Sciatic nerve (tissue), 2 donors: ENCODE measurements at regions not wholly inside any gene's neighbourhood (a gene's known extent, or its start where the extent isn't known, plus 50 kb on each side); places are given as distances from the start of the nearest gene placed in this dataset.

Experiments
- ATAC-seq: fragments of 200-7000 bp; cut with Tn5 transposase; one replicate; pipeline ENCODE4 v1.9.1; 2020; ENCODE audit warnings: mild to moderate bottlenecking, moderate library complexity
- DNase-seq: peaks from one replicate; pipeline ENCODE4 v3.0.0-alpha.2; 2020; ENCODE audit warnings: low spot score
- intact Hi-C: fragments of 100-400 bp; cut with DNase I; formaldehyde crosslinking; loops from one replicate; pipeline ENCODE4 v1.14.2; 2022
- donor health status: DM: no; HTN: no; CAD: no.
- donor health status: DM: no; HTN: no; CAD: no.

DNA sequence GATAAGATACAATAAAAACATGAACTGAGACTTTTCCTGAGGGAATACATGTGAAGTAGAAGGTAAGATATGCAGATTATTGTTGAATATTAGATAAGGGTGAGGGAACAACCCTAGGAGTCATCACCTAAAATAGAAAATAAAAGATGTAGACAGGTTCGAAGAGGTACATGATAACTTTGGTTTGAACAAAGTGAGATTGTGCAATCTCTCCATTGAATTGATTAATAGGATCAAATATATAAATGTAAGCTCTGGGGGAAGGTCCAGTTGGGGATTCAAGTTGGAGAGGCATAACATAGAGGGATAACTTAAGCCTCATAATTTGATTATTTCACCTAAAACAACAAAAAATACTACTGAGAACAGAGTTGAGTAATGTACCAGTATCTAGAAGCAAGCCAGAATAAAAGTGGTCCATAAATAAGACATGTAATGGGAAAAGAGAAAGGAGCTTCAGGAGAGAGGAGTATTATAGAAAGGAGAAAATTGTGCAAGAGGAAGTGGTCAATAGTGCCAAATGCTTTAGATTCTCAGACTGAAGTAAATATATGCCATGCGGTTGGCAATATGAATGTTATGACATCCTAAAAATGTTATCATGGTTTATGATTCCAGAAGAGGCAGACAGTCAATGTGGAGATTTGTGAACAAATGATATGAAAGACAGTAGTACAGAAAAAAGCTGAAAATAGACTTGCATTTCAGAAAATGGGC is 282.3 kb upstream of the CHRM2 start:
- intact Hi-C loops, result no loop called here
- DNase-seq (no peak), ATAC-seq (no peak)

GRCh38 chr7:136566491-136566890 is 302.0 kb upstream of the CHRM2 start:
- intact Hi-C loops, result no loop called here
- no peak for DNase-seq
- ATAC-seq, result no peak

DNA sequence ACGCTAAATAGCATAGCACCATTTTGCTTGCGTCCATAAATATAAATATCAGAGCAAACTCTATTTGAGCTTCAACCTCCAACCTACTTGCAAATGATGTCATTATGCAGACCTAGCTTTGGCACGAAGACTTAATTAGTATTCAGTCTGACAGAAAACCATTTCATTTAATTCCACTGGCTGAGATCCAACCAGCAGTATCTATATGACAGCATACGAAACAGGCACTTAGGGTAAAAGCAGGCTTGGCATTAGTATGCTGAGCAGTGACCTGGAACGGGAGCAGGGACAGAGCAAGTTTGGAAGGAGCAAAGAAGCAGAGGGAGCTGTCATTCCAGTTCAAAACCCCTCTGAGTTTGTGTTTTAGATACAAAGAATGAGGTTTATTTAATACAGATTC is 312.5 kb upstream of the CHRM2 start:
- no peak for DNase-seq
- ATAC-seq, result no peak
- intact Hi-C loops, result no loop called here

- DNase-seq (no peak), ATAC-seq (no peak)
- intact Hi-C loops, result no loop called here
These were observed 316.8 kb upstream of the CHRM2 start for GRCh38 chr7:136551618-136552017.

DNA sequence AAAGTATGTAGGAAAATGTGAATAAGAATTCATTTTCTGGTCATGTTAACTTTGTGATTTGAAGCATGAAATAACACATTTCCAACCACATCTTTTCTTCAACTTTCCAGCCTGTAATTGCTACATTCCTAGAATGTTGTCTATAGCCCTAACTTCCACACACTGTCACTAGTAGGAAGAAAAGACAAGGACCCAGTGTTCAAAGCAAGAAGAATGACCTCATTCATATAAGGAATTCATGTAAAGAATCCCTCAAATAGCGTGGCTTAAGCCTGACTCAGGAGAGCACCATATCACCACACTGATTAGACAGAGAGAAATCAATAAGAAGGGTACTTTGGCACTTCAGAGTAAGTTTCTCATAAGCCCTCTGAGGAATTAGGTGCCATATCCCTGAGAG is 318.7 kb upstream of the CHRM2 start:
- intact Hi-C loops, result no loop called here
- ATAC-seq (no peak), DNase-seq (no peak)

DNA sequence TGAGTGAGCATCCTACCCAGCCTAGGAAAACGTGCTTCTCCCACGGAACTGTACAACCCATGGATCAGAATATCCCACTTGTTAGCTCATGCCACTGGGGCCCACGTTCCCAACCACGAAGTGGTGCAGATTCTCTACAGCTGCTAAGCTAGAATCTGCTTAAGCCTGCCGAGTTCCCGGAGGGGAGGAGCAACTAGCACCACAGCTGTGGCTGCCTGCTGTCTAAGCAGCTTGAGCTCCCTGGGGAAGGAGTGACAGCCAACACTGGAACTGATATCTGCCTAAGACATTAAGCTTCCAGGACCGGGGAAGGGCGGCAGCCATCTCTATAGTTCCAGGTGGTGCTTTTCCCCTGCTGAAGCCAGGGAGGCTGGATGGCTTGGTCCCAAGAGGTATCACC is 334.7 kb upstream of the CHRM2 start:
- ATAC-seq (no peak), DNase-seq (no peak)

GRCh38 chr7:136530831-136531230 is 337.6 kb upstream of the CHRM2 start:
- DNase-seq (no peak), ATAC-seq (no peak)
- intact Hi-C loops, result no loop called here

More for the DNA sequence above, 334.7 kb upstream of the CHRM2 start:
- intact Hi-C loops, result no loop called here

- DNase-seq (no peak), ATAC-seq (no peak)
- intact Hi-C loops, result no loop called here
These were observed 340.1 kb upstream of the CHRM2 start for GRCh38 chr7:136528329-136528728.

DNA sequence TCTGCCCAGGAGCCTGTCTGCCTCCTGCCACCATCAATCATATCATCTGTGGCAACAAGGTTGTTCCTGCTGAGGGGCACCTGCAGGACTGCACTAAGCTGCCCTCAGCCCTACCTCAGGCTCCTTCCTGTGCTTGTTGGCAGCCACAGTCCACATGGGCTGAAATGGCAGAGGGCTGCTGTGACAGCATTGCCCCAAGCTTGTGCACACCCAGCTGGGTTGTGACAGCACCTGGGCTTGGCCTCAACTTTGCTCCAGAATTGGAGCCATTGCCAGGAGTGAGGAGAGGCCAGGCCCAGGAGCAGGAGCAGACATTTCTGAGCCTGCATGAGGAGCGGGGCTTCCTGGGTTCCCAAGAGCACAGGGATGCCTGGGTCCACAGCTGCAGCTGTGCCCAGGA is 340.9 kb upstream of the CHRM2 start:
- DNase-seq (no peak), ATAC-seq (no peak)

DNA sequence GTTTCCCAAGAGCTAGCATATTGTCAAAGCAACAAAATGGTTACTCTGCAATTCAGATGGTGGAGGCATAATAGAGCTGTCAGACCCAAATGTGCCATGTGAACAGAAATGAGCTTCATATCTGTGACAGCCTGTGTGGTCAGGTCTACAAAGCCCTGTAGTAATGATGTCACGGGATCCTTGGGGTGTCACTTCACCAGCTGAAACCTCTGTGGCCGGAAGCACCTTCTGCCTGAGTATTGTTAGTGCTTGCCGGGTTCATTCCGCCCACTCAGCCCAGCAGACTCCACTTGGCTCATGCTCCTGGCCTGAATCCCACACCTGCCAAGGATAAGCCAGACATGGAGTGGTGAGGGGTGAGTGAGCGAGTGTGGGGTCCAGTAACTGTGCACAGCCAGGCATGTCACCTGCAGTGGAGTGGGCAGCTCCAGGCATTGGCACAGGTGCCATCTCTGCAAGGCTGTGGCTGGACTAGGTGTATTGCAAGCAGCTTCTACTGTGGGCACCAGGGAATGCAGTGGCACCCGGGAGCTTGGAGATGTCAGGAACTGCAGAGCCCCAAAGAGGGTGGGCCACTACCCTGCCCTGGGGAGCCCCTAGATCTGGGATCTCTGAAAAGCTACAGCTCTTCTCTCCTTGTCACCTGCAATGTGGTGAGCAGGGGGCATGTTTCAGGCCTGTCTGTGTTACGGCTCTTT is 341.9 kb upstream of the CHRM2 start:
- no peak for ATAC-seq
- no peak for DNase-seq
- intact Hi-C loops, result no loop called here

More for the DNA sequence above, 340.9 kb upstream of the CHRM2 start:
- intact Hi-C loops, result no loop called here

- DNase-seq, result no peak
- no peak for ATAC-seq
- intact Hi-C loops, result no loop called here
These were observed 344.9 kb upstream of the CHRM2 start for GRCh38 chr7:136523571-136523970.

DNA sequence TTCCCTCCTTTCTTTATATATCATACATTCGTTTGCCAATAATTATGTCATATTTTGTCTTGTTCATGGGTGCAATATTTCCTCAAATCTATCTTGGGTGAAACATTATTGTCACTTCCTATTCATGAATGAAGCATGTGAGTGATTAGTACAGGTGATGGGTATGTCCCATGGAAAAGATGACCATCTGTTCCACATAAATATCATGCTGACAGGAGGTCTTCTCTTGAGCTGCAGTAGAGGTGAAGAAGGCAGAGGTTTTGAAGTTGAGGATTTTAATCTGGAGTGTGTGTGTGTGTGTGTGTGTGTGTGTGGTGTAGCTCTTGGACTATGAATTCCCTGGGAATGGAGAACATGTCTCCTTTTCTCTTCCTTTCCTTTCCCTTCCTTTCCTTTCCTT is 350.5 kb upstream of the CHRM2 start:
- ATAC-seq, result no peak
- no peak for DNase-seq
- intact Hi-C loops, result no loop called here

DNA sequence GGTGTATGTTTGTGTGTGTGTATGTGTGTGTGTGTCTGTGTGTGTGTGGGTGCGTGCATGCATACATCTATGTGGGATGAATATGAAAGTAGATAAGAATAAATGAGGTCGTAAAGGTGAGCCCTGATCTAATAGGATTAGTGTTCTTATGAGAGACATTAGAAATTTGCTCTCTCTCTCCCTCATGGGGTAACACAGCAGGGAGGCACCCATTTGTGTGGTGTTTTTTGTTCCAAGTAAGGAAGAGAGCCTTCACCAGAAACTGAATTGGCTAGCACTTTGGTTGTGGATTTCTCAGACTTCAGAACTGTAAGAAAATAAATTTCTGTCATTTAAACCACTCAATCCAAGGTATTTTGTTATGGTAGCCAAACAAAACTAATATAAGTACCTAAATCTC is 353.7 kb upstream of the CHRM2 start:
- intact Hi-C loops, result no loop called here
- DNase-seq, result no peak
- ATAC-seq, result no peak

DNA sequence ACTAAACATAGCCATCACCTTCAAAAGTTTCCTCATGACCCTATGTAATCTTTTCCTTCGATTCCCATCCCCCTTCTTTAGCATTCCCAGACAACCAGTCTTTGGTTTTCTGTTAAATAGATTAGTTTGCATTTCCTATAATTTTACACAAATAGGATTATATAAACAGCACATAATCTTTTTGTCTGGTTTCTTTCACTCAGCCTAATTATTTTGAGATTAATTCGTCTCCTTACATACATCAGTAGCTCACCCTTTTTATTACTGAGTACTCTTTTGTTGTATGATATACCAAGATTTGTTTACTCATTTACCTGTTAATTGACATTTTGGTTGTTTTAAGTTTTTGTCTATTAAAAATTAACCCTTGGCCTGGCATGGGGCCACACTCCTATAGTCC is 354.7 kb upstream of the CHRM2 start:
- intact Hi-C loops, result no loop called here
- no peak for DNase-seq
- no peak for ATAC-seq

DNA sequence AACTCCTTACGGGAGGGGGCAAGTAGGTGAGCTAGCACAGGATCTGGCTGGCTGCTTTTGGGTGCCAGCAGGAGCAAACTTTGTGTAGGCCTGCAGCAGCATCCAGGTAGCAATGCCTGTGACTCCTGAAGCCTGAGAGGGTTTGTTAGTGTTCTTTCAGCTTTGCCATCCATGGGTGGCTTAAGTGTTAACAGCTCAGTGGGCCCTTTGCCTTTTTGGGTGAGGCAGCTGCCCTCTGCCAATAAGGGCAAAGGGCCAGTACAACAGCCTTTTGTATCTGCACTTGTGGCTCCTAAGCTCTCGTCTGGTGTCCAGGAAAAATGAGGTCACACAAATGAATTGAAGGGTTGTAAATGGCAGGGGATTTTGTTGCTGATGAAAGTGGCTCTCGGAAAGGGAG is 359.0 kb upstream of the CHRM2 start:
- DNase-seq (no peak), ATAC-seq (no peak)
- intact Hi-C loops, result no loop called here

- intact Hi-C loops, result no loop called here
- ATAC-seq, result no peak
- DNase-seq, result no peak
These were observed 366.3 kb upstream of the CHRM2 start for GRCh38 chr7:136502162-136502561.

- ATAC-seq, result no peak
- intact Hi-C loops, result no loop called here
- DNase-seq, result no peak
These were observed 367.3 kb upstream of the CHRM2 start for GRCh38 chr7:136501151-136501550.

DNA sequence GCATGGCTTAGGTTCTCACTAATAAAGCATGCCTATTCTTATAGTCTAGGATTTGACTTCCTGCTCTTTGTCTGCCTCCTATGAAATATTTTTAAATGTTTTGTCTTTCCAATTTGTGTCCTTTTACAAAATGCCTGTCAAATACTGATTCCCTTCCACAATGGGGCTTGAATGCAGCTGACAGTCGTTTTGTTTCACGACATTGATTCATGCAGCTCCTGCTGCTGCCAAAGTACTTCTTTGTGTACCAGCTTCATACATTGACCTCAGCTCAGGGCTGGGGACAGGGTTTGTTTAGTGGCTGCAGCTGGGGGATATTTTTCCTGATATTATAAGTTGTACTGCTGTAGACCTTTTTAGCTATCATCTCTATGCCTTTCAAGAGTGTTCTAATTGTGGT is 371.9 kb upstream of the CHRM2 start:
- ATAC-seq (no peak), DNase-seq (no peak)
- intact Hi-C loops, result no loop called here

DNA sequence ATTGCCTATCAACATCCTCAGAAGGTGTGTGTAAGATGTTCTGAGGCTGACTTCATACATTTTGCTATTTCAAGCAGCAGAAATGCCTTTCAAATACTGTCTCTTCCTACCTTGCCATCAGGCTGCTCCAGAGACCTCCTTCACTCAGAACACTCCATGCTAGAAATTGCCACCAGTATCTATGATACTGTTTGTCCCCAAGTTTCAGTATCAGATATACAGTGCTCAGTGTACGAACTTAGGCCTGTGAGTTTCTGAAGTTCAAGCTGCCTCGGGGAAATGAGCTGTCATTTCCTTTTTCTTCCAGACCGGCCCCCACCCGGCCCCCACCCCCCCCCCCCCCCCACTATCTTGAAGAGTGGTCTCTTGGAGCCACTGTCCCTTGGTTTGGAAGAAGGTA is 373.4 kb upstream of the CHRM2 start:
- ATAC-seq, result no peak
- no peak for DNase-seq
- intact Hi-C loops, result no loop called here

GRCh38 chr7:136492366-136492765 is 376.1 kb upstream of the CHRM2 start:
- DNase-seq (no peak), ATAC-seq (no peak)
- intact Hi-C loops, result no loop called here

- DNase-seq, result no peak
- no peak for ATAC-seq
- intact Hi-C loops, result no loop called here
These were observed 378.6 kb upstream of the CHRM2 start for GRCh38 chr7:136489808-136490207.
